Ishikawa (cell line): ENCODE measurements at regions not wholly inside any gene's neighbourhood (a gene's known extent, or its start where the extent isn't known, plus 50 kb on each side); places are given as distances from the start of the nearest gene placed in this dataset.

Source experiments
- CEBPB ChIP-seq: IDR thresholded peaks from 2 replicates; pipeline ENCODE4 v1.6.1; 2012
- CREB1 ChIP-seq: IDR thresholded peaks from 2 replicates; pipeline ENCODE4 v1.6.1; 2012; ENCODE audit warnings: low read depth
- EGR1 ChIP-seq: IDR thresholded peaks from 2 replicates; pipeline ENCODE4 v1.6.1; 2012
- EP300 ChIP-seq: IDR thresholded peaks from 2 replicates; pipeline ENCODE4 v1.6.1; 2012; ENCODE audit warnings: borderline replicate concordance
- FOXM1 ChIP-seq: IDR thresholded peaks from 2 replicates; pipeline ENCODE4 v1.6.1; 2012; ENCODE audit warnings: low read depth, borderline replicate concordance
- NFIC ChIP-seq: IDR thresholded peaks from 2 replicates; pipeline ENCODE4 v1.6.1; 2012
- RAD21 ChIP-seq: IDR thresholded peaks from 2 replicates; pipeline ENCODE4 v1.6.1; 2012; ENCODE audit warnings: low read depth
- TAF1 ChIP-seq: IDR thresholded peaks from 2 replicates; pipeline ENCODE4 v1.6.1; 2012; ENCODE audit warnings: low read depth, mild to moderate bottlenecking
- TCF12 ChIP-seq: IDR thresholded peaks from 2 replicates; pipeline ENCODE4 v1.6.1; 2012; ENCODE audit warnings: low read depth
- YY1 ChIP-seq: IDR thresholded peaks from 2 replicates; pipeline ENCODE4 v1.6.1; 2012; ENCODE audit warnings: low read depth
- ZBTB7A ChIP-seq: IDR thresholded peaks from 2 replicates; pipeline ENCODE4 v1.6.1; 2012; ENCODE audit warnings: low read depth
- TF ChIP-seq, protein P1 (sequence below): IDR thresholded peaks from 2 replicates; pipeline ENCODE4 v1.6.1; 2012
- TF ChIP-seq, protein P2 (sequence below): IDR thresholded peaks from 2 replicates; pipeline ENCODE4 v1.6.1; 2012
- TF ChIP-seq, protein P3 (sequence below): IDR thresholded peaks from 2 replicates; pipeline ENCODE4 v1.6.1; 2012; ENCODE audit warnings: low read depth, mild to moderate bottlenecking

DNA sequence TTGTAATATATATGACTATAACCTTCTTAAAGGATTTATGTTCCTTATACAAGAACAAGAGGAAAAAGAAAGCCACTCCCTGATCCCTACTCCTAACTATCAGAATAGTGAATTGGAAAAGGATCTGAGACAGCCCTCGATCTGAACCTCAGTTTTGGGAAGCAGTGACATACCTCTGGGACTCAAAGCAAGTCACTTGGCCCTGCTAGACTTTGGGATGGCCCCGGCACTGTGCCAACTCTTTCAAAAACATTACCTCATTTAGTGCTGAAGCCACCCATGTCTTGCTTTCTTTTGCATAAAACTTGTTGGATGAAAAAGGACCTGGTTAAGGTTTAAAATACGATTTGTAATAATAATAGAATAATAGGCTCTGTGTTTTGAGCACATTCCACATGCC is 447.3 kb downstream of the FGF9 start:
- no peak for TF ChIP-seq YY1
- TF ChIP-seq RAD21, result no peak
- no peak for TF ChIP-seq EP300
- no peak for TF ChIP-seq TAF1
- TF ChIP-seq, protein P1, sequence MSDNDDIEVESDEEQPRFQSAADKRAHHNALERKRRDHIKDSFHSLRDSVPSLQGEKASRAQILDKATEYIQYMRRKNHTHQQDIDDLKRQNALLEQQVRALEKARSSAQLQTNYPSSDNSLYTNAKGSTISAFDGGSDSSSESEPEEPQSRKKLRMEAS, result no peak
- TF ChIP-seq, protein P2, sequence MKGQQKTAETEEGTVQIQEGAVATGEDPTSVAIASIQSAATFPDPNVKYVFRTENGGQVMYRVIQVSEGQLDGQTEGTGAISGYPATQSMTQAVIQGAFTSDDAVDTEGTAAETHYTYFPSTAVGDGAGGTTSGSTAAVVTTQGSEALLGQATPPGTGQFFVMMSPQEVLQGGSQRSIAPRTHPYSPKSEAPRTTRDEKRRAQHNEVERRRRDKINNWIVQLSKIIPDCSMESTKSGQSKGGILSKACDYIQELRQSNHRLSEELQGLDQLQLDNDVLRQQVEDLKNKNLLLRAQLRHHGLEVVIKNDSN, result no peak
- no peak for TF ChIP-seq TCF12
- TF ChIP-seq, protein P3, sequence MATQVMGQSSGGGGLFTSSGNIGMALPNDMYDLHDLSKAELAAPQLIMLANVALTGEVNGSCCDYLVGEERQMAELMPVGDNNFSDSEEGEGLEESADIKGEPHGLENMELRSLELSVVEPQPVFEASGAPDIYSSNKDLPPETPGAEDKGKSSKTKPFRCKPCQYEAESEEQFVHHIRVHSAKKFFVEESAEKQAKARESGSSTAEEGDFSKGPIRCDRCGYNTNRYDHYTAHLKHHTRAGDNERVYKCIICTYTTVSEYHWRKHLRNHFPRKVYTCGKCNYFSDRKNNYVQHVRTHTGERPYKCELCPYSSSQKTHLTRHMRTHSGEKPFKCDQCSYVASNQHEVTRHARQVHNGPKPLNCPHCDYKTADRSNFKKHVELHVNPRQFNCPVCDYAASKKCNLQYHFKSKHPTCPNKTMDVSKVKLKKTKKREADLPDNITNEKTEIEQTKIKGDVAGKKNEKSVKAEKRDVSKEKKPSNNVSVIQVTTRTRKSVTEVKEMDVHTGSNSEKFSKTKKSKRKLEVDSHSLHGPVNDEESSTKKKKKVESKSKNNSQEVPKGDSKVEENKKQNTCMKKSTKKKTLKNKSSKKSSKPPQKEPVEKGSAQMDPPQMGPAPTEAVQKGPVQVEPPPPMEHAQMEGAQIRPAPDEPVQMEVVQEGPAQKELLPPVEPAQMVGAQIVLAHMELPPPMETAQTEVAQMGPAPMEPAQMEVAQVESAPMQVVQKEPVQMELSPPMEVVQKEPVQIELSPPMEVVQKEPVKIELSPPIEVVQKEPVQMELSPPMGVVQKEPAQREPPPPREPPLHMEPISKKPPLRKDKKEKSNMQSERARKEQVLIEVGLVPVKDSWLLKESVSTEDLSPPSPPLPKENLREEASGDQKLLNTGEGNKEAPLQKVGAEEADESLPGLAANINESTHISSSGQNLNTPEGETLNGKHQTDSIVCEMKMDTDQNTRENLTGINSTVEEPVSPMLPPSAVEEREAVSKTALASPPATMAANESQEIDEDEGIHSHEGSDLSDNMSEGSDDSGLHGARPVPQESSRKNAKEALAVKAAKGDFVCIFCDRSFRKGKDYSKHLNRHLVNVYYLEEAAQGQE, result no peak
- no peak for TF ChIP-seq CREB1
- no peak for TF ChIP-seq NFIC
- no peak for TF ChIP-seq FOXM1
- no peak for TF ChIP-seq CEBPB
- TF ChIP-seq EGR1, result no peak
- no peak for TF ChIP-seq ZBTB7A
